ENCODE measurements at regions not wholly inside any gene's neighbourhood (a gene's known extent, or its start where the extent isn't known, plus 50 kb on each side); places are given as distances from the start of the nearest gene placed in this dataset.

DNA sequence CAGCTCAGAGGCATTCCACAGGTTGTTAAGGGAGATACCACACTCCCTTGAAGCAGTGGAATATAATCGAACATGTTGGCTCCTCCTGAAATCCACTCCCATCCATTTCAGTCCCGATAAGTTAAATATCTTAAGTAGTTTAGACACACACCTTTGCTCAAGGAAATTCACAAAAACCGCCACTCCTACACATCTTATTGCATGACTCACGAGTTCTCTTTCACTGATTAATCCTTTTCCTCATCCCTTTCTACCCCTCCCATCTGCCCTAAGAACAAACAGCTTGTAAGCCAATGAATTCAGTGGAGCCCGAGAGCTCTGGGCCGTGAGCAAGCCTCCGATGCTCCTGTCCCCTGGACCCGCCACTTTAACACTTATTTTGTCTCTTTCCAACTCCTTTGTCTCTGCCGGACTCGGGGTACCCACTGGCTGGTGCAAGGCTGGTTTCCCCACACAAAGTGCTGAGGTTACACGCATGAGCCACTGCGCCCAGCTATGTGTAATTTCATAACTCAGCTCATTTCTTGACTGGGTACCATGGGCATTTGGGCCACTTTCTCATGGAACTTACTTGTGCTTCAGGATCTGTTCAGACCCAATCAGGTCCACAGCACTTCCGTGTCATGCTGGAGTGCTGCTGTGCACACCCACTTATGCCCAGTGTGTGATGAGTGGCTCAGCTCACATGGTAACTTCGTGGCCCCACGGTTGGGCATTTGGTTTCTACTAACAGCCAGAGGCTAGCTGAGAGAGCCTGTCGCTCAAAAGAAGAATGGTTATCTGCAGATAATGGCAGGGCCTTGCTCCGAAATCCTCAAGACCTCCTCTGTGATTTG lies 171.8 kb upstream of the ALG10B start:
- TF ChIP-seq, protein P1, sequence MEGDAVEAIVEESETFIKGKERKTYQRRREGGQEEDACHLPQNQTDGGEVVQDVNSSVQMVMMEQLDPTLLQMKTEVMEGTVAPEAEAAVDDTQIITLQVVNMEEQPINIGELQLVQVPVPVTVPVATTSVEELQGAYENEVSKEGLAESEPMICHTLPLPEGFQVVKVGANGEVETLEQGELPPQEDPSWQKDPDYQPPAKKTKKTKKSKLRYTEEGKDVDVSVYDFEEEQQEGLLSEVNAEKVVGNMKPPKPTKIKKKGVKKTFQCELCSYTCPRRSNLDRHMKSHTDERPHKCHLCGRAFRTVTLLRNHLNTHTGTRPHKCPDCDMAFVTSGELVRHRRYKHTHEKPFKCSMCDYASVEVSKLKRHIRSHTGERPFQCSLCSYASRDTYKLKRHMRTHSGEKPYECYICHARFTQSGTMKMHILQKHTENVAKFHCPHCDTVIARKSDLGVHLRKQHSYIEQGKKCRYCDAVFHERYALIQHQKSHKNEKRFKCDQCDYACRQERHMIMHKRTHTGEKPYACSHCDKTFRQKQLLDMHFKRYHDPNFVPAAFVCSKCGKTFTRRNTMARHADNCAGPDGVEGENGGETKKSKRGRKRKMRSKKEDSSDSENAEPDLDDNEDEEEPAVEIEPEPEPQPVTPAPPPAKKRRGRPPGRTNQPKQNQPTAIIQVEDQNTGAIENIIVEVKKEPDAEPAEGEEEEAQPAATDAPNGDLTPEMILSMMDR (optimal IDR thresholded peaks at IDR 0.05 in 1 of 3, IDR thresholded peaks at IDR 0.05 in 1 of 3, conservative IDR thresholded peaks at IDR 0.05 in 1 of 3; ENCODE audit: extremely low read depth in 1 of 3, insufficient read depth in 2 of 3, low read length in 3 of 3), result no peak
- no peak for TF ChIP-seq EZH2 (IDR thresholded peaks at IDR 0.05; ENCODE audit: low read length)

All from keratinocyte (primary cell).